Lower leg skin (tissue), 4 donors: ENCODE measurements at regions not wholly inside any gene's neighbourhood (a gene's known extent, or its start where the extent isn't known, plus 50 kb on each side); places are given as distances from the start of the nearest gene placed in this dataset.

Experiments
- DNase-seq, 2 donors: peaks; one replicate each; pipeline ENCODE4 v3.0.0-alpha.2; 2019; ENCODE audit warnings: low spot score in 2 of 2
- H3K4me3 ChIP-seq: fragments of 200-600 bp; sonication (generic); 2 replicates; pipeline ENCODE4 v1.5.1; 2017; ENCODE audit warnings: mild to moderate bottlenecking, low read depth; ENCODE audit not compliant: poor library complexity, severe bottlenecking
- POLR2A ChIP-seq, 2 donors: fragments of 450-650 bp; IDR thresholded peaks; one replicate each; pipeline ENCODE4 v1.6.1; 2016 to 2017; ENCODE audit warnings: antibody characterized with exemption in 2 of 2, mild to moderate bottlenecking in 1 of 2, moderate library complexity in 1 of 2
- WGBS, 2 donors: methylation state at CpG; one replicate each; pipeline ENCODE4 v1.1.5; 2018; 5-methylcytosine and 5-hydroxymethylcytosine counted together
- intact Hi-C: fragments of 100-400 bp; cut with DNase I; formaldehyde crosslinking; loops from one replicate; pipeline ENCODE4 v1.15.0; 2023; ENCODE audit warnings: low total_unique reads
- TF ChIP-seq, protein P1 (sequence below), 3 donors: fragments of 450-650 bp; IDR thresholded peaks; one replicate each; pipeline ENCODE4 v1.5.1; 2016; ENCODE audit warnings: antibody characterized with exemption in 3 of 3, mild to moderate bottlenecking in 3 of 3, moderate library complexity in 2 of 3

- DNase-seq = no peak
- H3K4me3 ChIP-seq = no peak overlapping the region
- TF ChIP-seq POLR2A (IDR thresholded peaks at IDR 0.05) = no peak
- TF ChIP-seq, protein P1, sequence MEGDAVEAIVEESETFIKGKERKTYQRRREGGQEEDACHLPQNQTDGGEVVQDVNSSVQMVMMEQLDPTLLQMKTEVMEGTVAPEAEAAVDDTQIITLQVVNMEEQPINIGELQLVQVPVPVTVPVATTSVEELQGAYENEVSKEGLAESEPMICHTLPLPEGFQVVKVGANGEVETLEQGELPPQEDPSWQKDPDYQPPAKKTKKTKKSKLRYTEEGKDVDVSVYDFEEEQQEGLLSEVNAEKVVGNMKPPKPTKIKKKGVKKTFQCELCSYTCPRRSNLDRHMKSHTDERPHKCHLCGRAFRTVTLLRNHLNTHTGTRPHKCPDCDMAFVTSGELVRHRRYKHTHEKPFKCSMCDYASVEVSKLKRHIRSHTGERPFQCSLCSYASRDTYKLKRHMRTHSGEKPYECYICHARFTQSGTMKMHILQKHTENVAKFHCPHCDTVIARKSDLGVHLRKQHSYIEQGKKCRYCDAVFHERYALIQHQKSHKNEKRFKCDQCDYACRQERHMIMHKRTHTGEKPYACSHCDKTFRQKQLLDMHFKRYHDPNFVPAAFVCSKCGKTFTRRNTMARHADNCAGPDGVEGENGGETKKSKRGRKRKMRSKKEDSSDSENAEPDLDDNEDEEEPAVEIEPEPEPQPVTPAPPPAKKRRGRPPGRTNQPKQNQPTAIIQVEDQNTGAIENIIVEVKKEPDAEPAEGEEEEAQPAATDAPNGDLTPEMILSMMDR (IDR thresholded peaks at IDR 0.05) = no peak
- intact Hi-C loops = no loop called here
- 71 to 79% methylated on average over 11 of the region's 11 CpGs for WGBS, 2 donors
Measured at GRCh38 chr10:123942114-123942861, 50.7 kb upstream of the CPXM2 start.
